ENCODE measurements at regions not wholly inside any gene's neighbourhood (a gene's known extent, or its start where the extent isn't known, plus 50 kb on each side); places are given as distances from the start of the nearest gene placed in this dataset.
A peak's percentile ranks its signal among the peaks of the same experiment; 100 is the strongest.

DNA sequence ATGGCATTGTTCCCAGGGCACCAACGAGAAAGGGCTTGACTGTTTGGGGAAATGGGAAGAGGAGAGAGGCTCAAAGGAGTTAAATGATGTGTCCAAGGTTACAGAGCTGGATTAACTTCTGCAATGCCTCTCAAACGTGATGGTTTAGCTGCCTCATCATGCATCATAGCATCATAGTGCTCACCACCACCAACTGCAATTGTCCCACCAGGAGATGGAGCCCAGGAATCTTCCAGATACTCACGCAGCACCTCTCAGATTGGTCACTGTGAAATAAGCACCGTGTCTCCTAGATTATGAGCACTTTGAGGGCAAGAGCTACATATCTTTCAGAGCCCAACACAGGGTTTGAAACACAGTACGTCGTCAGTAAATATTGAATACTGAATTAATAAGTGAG is 69.2 kb downstream of the PRSS23 start:
- Mint-ChIP-seq H3K27ac (ENCODE audit: unreplicated experiment) (no peak overlapping the region), H3K4me3 (ENCODE audit: unreplicated experiment) (no peak overlapping the region), H3K9me3 (ENCODE audit: unreplicated experiment) (no peaks in the 10 kb centered on the region), H3K4me1 (ENCODE audit: low read depth, unreplicated experiment) (peaks cover 13% of the 10 kb centered on the region), H3K36me3 (ENCODE audit: insufficient read depth, unreplicated experiment) (no peaks in the 10 kb centered on the region), H3K27me3 (ENCODE audit: insufficient read depth, unreplicated experiment) (no peaks in the 10 kb centered on the region)
- ChIA-PET POLR2A (no interaction called here), CTCF (interaction anchor here (1.1 to 2.0 kb wide), 2 partner anchors 48 to 552 kb away, joined by 5 to 13 read pairs; no protein-coding TSS in a partner anchor)
- TF ChIP-seq, protein P1, sequence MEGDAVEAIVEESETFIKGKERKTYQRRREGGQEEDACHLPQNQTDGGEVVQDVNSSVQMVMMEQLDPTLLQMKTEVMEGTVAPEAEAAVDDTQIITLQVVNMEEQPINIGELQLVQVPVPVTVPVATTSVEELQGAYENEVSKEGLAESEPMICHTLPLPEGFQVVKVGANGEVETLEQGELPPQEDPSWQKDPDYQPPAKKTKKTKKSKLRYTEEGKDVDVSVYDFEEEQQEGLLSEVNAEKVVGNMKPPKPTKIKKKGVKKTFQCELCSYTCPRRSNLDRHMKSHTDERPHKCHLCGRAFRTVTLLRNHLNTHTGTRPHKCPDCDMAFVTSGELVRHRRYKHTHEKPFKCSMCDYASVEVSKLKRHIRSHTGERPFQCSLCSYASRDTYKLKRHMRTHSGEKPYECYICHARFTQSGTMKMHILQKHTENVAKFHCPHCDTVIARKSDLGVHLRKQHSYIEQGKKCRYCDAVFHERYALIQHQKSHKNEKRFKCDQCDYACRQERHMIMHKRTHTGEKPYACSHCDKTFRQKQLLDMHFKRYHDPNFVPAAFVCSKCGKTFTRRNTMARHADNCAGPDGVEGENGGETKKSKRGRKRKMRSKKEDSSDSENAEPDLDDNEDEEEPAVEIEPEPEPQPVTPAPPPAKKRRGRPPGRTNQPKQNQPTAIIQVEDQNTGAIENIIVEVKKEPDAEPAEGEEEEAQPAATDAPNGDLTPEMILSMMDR (IDR thresholded peaks at IDR 0.05; ENCODE audit: insufficient read depth in 1 of 2, low read depth in 1 of 2, low read length in 1 of 2, severe bottlenecking in 1 of 2, unreplicated experiment in 1 of 2), result no peak
- BruUV-seq (replicated peaks), result no TSS peak
- Histone ChIP-seq H3K27me3 (replicated peaks; ENCODE audit: control insufficient read depth, insufficient read depth, low read length) (no peaks in the 10 kb centered on the region), H3K36me3 (ENCODE audit: control insufficient read depth, insufficient read depth, low read length) (no peaks in the 10 kb centered on the region), H3K4me1 (peaks cover 11% of the 10 kb centered on the region), H3K4me3 (ENCODE audit: low read depth, low read length) (no peak overlapping the region), H3K9me3 (no peaks in the 10 kb centered on the region)
- DNase-seq, result no peak
- intact Hi-C loops (cut with micrococcal nuclease; ENCODE audit: unreplicated experiment), result no loop called here

DNA sequence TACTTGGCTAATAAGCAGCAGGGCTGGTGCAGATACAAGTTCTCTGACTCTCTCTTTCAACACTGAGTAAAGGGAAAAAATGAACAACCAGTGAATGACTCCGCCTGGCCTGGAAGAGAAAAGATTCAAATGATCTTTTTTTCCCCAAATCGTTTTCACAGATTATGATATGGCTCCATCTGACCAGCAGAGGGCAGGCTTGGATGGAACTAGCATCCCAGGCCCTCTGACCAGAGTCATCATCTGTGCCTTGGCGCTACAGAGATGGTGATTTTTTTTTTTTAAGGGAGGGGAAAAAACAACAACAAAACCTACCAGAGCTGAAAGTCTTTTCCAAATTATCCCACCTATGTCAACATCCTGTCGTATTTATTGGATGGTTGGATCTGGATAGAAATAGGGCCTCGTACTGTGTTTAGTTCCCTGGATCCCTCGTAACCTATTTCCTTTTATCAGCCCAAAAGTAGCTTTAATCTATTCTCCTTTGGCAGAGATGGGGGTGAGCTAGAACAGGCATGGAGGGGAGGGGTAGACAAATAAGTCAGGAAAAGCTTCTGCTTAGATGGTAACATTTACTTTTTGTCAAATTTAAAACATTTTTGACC is 69.7 kb downstream of the PRSS23 start:
- no peaks in the 10 kb centered on the region for H3K36me3 Mint-ChIP-seq (ENCODE audit: insufficient read depth, unreplicated experiment)
- no peaks in the 10 kb centered on the region for H3K9me3 ChIP-seq
- H3K36me3 ChIP-seq (ENCODE audit: control insufficient read depth, insufficient read depth, low read length), result no peaks in the 10 kb centered on the region
- no peak overlapping the region for H3K4me3 Mint-ChIP-seq (ENCODE audit: unreplicated experiment)
- POLR2A ChIA-PET, result no interaction called here
- peaks cover 13% of the 10 kb centered on the region for H3K4me1 Mint-ChIP-seq (ENCODE audit: low read depth, unreplicated experiment)
- no peak overlapping the region for H3K27ac Mint-ChIP-seq (ENCODE audit: unreplicated experiment)
- H3K27me3 ChIP-seq (replicated peaks; ENCODE audit: control insufficient read depth, insufficient read depth, low read length), result no peaks in the 10 kb centered on the region
- no TSS peak for BruUV-seq (replicated peaks)
- DNase-seq, result peak; percentile 72 to 76
- intact Hi-C loops (cut with micrococcal nuclease; ENCODE audit: unreplicated experiment), result loop anchor here (1.0 kb wide), 2 partner anchors 49 to 420 kb away; no protein-coding TSS in a partner anchor
- no peaks in the 10 kb centered on the region for H3K27me3 Mint-ChIP-seq (ENCODE audit: insufficient read depth, unreplicated experiment)
- no peaks in the 10 kb centered on the region for H3K9me3 Mint-ChIP-seq (ENCODE audit: unreplicated experiment)
- CTCF ChIA-PET, result interaction anchor here (0.9 to 2.0 kb wide), 5 partner anchors 25 to 551 kb away, joined by 3 to 13 read pairs (median 5); no protein-coding TSS in a partner anchor
- TF ChIP-seq, protein P1 (IDR thresholded peaks at IDR 0.05; ENCODE audit: insufficient read depth in 1 of 2, low read depth in 1 of 2, low read length in 1 of 2, severe bottlenecking in 1 of 2, unreplicated experiment in 1 of 2), result peak; percentile 95 to 98
- H3K4me1 ChIP-seq, result peaks cover 11% of the 10 kb centered on the region
- H3K4me3 ChIP-seq (ENCODE audit: low read depth, low read length), result no peak overlapping the region

DNA sequence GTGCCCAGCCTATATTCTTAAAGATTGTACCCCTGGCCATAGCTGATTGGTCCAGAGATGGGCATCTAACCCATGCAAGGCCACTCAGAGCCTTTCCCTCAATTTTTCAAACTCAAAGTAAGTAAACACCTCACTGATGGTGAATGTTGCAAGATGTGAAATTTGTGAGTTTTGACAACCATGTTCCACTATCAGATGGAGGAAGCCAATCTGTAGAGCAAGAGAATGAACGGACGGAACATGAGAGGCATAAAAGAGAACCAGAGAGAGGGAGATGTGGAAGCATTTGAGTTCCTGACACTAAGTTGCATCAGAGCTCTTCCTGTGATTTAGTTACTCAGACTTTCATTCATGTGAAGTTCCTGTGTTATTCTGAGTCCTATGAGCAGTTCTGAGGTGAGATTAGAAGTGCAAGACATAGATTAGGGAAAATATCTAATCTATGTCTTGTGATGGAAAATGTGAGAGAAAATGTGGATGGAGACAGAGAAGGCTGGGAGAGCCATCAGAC is 73.3 kb downstream of the PRSS23 start:
- ChIA-PET CTCF (no interaction called here), POLR2A (no interaction called here)
- Mint-ChIP-seq H3K4me1 (ENCODE audit: low read depth, unreplicated experiment) (peaks cover 20% of the 10 kb centered on the region), H3K36me3 (ENCODE audit: insufficient read depth, unreplicated experiment) (peaks cover 11% of the 10 kb centered on the region), H3K4me3 (ENCODE audit: unreplicated experiment) (no peak overlapping the region), H3K9me3 (ENCODE audit: unreplicated experiment) (no peaks in the 10 kb centered on the region), H3K27me3 (ENCODE audit: insufficient read depth, unreplicated experiment) (no peaks in the 10 kb centered on the region), H3K27ac (ENCODE audit: unreplicated experiment) (no peak overlapping the region)
- Histone ChIP-seq H3K4me1 (peaks cover 31% of the 10 kb centered on the region), H3K4me3 (ENCODE audit: low read depth, low read length) (no peak overlapping the region), H3K36me3 (ENCODE audit: control insufficient read depth, insufficient read depth, low read length) (no peaks in the 10 kb centered on the region), H3K27me3 (replicated peaks; ENCODE audit: control insufficient read depth, insufficient read depth, low read length) (no peaks in the 10 kb centered on the region), H3K9me3 (no peaks in the 10 kb centered on the region)
- TF ChIP-seq, protein P1 (IDR thresholded peaks at IDR 0.05; ENCODE audit: insufficient read depth in 1 of 2, low read depth in 1 of 2, low read length in 1 of 2, severe bottlenecking in 1 of 2, unreplicated experiment in 1 of 2), result no peak
- DNase-seq, result no peak
- intact Hi-C loops (cut with micrococcal nuclease; ENCODE audit: unreplicated experiment), result no loop called here
- no TSS peak for BruUV-seq (replicated peaks)

Measured in Caco-2 (cell line).